Thyroid gland (tissue), 4 donors: ENCODE measurements at regions not wholly inside any gene's neighbourhood (a gene's known extent, or its start where the extent isn't known, plus 50 kb on each side); places are given as distances from the start of the nearest gene placed in this dataset.

Source experiments
- POLR2A ChIP-seq, 2 donors: fragments of 450-650 bp; IDR thresholded peaks; one replicate each; pipeline ENCODE4 v1.6.1; 2017; ENCODE audit warnings: antibody characterized with exemption in 2 of 2, mild to moderate bottlenecking in 2 of 2, moderate library complexity in 1 of 2
- TF ChIP-seq, protein P1 (sequence below), 6 experiments: fragments of 200-600 bp in 3 of 6; fragments of 450-650 bp in 3 of 6; sonication (generic) in 3 of 6; IDR thresholded peaks; one replicate each; pipeline ENCODE4 v1.5.1; 2016 to 2019; ENCODE audit warnings: antibody characterized with exemption in 6 of 6, mild to moderate bottlenecking in 2 of 6, inconsistent platforms in 1 of 6, moderate library complexity in 1 of 6

GRCh38 chr7:57367171-57367570 lies 82.8 kb upstream of the ZNF716 start:
- TF ChIP-seq, protein P1, sequence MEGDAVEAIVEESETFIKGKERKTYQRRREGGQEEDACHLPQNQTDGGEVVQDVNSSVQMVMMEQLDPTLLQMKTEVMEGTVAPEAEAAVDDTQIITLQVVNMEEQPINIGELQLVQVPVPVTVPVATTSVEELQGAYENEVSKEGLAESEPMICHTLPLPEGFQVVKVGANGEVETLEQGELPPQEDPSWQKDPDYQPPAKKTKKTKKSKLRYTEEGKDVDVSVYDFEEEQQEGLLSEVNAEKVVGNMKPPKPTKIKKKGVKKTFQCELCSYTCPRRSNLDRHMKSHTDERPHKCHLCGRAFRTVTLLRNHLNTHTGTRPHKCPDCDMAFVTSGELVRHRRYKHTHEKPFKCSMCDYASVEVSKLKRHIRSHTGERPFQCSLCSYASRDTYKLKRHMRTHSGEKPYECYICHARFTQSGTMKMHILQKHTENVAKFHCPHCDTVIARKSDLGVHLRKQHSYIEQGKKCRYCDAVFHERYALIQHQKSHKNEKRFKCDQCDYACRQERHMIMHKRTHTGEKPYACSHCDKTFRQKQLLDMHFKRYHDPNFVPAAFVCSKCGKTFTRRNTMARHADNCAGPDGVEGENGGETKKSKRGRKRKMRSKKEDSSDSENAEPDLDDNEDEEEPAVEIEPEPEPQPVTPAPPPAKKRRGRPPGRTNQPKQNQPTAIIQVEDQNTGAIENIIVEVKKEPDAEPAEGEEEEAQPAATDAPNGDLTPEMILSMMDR (IDR thresholded peaks at IDR 0.05): no peak
- TF ChIP-seq POLR2A (IDR thresholded peaks at IDR 0.05): no peak
